Osteocyte (in vitro differentiated cells): ENCODE measurements at regions not wholly inside any gene's neighbourhood (a gene's known extent, or its start where the extent isn't known, plus 50 kb on each side); places are given as distances from the start of the nearest gene placed in this dataset.

Experiments
- DNase-seq: peaks from one replicate; pipeline ENCODE4 v3.0.0; 2021; ENCODE audit warnings: mixed read lengths; ENCODE audit not compliant: unreplicated experiment; ENCODE audit errors: extremely low spot score
- H3K27ac Mint-ChIP-seq: one replicate; pipeline ENCODE4 v1.8.0; 2021; ENCODE audit warnings: mild to moderate bottlenecking, mixed read lengths; ENCODE audit not compliant: unreplicated experiment
- H3K27me3 Mint-ChIP-seq: one replicate; pipeline ENCODE4 v1.8.0; 2021; ENCODE audit warnings: mixed read lengths; ENCODE audit not compliant: unreplicated experiment
- H3K36me3 Mint-ChIP-seq: one replicate; pipeline ENCODE4 v1.8.0; 2021; ENCODE audit warnings: mixed read lengths; ENCODE audit not compliant: unreplicated experiment
- H3K4me1 Mint-ChIP-seq: one replicate; pipeline ENCODE4 v1.8.0; 2021; ENCODE audit warnings: mixed read lengths; ENCODE audit not compliant: unreplicated experiment
- H3K4me3 Mint-ChIP-seq: one replicate; pipeline ENCODE4 v1.8.0; 2021; ENCODE audit warnings: mild to moderate bottlenecking, moderate library complexity, mixed read lengths; ENCODE audit not compliant: unreplicated experiment
- H3K9me3 Mint-ChIP-seq: one replicate; pipeline ENCODE4 v1.8.0; 2021; ENCODE audit warnings: mixed read lengths; ENCODE audit not compliant: unreplicated experiment
- TF ChIP-seq, protein P1 (sequence below): fragments of 200-600 bp; sonication (generic); IDR thresholded peaks from 2 replicates; pipeline ENCODE4 v1.5.0; 2021; ENCODE audit warnings: antibody characterized with exemption, mild to moderate bottlenecking, moderate library complexity

DNA sequence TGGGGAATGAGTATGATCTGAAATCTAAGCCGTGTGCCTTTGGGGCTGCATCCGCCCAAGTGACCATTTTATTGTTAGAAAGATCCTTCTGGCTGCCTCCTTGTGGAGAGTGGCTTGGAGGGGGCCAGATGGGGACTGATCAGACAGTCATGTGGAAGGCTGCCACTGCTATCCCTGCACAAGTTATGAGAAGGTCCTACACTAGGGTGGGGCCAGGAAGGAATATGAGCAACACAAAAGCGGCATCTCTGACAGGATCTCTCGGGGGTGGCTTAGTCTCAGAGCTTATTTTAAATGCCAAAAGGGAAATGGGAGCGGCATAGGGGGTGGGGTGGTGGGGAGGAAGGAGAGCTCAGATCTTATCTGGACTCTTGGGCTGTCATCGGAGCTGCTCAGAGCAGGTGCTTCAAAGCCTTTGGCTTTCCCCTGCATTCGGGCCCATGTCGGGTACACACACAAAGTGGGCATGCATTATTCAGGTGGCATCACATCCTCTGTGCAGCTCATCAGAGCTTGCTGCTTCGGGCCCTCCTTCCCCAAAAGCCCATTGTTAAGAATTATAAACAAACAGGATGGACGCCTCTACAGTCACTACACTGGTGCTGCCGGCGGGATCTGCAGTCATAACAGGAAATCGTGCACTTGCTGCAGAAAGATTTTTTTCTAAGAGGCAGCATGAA lies 805.4 kb downstream of the VRK1 start:
- no peaks in the 10 kb centered on the region for H3K4me1 Mint-ChIP-seq
- H3K9me3 Mint-ChIP-seq = peaks cover 23% of the 10 kb centered on the region
- H3K4me3 Mint-ChIP-seq = no peak overlapping the region

DNA sequence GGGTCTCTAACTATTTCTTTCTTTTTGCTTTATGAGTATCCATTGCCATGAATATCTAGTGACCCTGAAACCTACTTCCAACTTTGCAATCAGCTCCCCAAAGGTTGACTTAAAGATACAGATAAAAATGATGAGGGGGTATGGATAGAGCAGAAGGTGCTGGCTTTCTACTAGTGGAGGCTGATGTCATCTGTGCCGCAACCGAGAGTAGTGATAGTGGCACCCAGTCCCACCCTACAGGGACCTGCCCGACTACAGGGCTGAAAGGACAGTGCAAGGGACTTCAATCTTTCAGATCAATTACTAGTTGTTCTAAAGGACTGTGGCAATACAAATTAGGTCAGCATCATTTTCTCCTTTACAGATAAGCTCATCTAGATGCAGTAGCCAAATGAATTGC lies 806.0 kb downstream of the VRK1 start:
- Mint-ChIP-seq H3K36me3 (no peaks in the 10 kb centered on the region), H3K9me3 (peaks cover 29% of the 10 kb centered on the region), H3K4me1 (no peaks in the 10 kb centered on the region), H3K27me3 (no peaks in the 10 kb centered on the region), H3K4me3 (no peak overlapping the region), H3K27ac (no peak overlapping the region)
- TF ChIP-seq, protein P1, sequence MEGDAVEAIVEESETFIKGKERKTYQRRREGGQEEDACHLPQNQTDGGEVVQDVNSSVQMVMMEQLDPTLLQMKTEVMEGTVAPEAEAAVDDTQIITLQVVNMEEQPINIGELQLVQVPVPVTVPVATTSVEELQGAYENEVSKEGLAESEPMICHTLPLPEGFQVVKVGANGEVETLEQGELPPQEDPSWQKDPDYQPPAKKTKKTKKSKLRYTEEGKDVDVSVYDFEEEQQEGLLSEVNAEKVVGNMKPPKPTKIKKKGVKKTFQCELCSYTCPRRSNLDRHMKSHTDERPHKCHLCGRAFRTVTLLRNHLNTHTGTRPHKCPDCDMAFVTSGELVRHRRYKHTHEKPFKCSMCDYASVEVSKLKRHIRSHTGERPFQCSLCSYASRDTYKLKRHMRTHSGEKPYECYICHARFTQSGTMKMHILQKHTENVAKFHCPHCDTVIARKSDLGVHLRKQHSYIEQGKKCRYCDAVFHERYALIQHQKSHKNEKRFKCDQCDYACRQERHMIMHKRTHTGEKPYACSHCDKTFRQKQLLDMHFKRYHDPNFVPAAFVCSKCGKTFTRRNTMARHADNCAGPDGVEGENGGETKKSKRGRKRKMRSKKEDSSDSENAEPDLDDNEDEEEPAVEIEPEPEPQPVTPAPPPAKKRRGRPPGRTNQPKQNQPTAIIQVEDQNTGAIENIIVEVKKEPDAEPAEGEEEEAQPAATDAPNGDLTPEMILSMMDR = no peak
- DNase-seq = no peak

More for the DNA sequence above, 805.4 kb downstream of the VRK1 start:
- Mint-ChIP-seq H3K27ac (no peak overlapping the region), H3K36me3 (no peaks in the 10 kb centered on the region), H3K27me3 (no peaks in the 10 kb centered on the region)
- DNase-seq = no peak
- TF ChIP-seq, protein P1 = no peak

DNA sequence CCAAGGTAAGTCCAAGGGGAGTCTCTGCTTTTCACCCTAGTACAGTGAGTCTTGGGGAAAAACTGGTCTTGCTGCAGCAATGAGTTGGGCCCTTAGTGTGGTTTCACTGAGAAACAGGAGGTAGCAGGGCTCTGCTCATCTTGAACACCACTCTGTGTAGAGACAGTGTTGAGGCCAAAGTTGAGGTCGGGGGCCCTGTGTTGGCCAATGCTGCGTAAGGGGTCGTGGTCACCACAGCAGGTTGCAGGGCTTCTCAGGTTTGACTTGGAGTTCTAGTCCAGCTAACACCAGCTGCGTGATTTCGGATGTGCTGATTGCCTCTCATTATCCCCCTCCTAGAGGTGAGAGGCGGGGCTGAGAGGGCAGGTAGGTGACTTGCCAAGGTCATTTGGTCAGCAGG lies 807.5 kb downstream of the VRK1 start:
- Mint-ChIP-seq H3K27ac (no peak overlapping the region), H3K9me3 (peaks cover 39% of the 10 kb centered on the region), H3K27me3 (no peaks in the 10 kb centered on the region), H3K4me1 (no peaks in the 10 kb centered on the region), H3K36me3 (no peaks in the 10 kb centered on the region), H3K4me3 (no peak overlapping the region)
- no peak for DNase-seq
- TF ChIP-seq, protein P1 = no peak

DNA sequence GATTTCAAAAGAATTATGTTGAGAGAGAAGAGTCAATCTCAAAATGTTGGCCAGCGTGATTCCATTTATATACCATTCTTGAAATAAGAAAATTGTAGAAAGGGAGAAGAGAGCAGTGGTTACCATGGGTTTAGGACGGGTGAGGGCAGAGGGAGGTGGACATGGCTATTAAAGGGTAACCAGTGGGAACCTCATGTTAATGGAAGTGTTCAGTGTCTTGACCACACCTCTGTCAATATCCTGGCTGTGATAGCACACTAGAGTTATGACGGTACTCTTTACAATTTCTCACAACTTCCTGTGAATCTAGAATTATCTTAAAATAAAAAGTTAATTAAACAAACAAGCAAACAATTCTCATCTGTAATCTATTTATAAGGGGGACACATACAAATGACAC lies 821.2 kb downstream of the VRK1 start:
- no peaks in the 10 kb centered on the region for H3K36me3 Mint-ChIP-seq
- no peaks in the 10 kb centered on the region for H3K4me1 Mint-ChIP-seq
- TF ChIP-seq, protein P1 = no peak
- no peak for DNase-seq
- H3K27me3 Mint-ChIP-seq = no peaks in the 10 kb centered on the region
- no peak overlapping the region for H3K27ac Mint-ChIP-seq
- H3K4me3 Mint-ChIP-seq = no peak overlapping the region
- H3K9me3 Mint-ChIP-seq = peaks cover 61% of the 10 kb centered on the region

DNA sequence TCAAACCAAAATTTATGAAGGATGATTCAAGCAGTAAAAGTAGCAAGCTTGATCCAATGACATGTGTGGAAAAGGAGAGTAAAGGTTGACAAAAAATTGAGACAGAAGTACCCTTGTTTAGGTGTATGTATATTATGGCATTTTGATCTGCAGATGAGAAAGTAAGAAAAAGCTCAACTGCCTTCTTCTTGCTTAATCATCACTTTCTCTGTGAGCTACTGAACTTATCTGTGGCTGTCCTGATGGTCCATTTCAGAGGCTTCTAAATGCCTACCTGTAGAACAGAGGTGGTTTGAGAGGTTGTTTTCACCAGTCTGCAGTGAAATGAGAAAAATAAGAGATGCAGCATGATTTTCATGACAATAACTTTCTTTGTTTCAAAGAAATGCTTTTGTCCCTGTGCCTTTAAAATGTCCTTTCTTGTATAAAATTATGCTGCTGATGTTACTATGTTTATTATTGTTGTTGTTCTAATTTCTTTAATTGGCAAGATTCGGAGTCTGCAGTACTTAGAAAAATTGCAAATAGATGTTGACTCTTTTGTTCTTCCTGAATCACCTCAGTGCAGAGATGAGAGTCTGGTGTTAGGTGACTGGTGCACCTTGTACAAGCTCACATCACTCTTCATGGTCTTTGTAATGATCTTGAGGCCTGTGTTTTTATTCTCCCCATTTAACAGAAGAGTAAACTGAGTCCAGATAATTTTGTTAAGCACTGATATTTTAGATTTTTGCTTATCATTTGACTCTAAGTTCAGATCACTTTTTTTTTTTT lies 821.9 kb downstream of the VRK1 start:
- DNase-seq = no peak
- H3K4me3 Mint-ChIP-seq = no peak overlapping the region
- H3K27me3 Mint-ChIP-seq = no peaks in the 10 kb centered on the region
- H3K36me3 Mint-ChIP-seq = no peaks in the 10 kb centered on the region
- H3K4me1 Mint-ChIP-seq = no peaks in the 10 kb centered on the region
- H3K27ac Mint-ChIP-seq = no peak overlapping the region
- H3K9me3 Mint-ChIP-seq = peaks cover 64% of the 10 kb centered on the region
- TF ChIP-seq, protein P1 = no peak
